ENCODE measurements at regions not wholly inside any gene's neighbourhood (a gene's known extent, or its start where the extent isn't known, plus 50 kb on each side); places are given as distances from the start of the nearest gene placed in this dataset.
A peak's percentile ranks its signal among the peaks of the same experiment; 100 is the strongest.

- RAD21 ChIA-PET (ENCODE audit: low non-redundant PET in 1 of 2, low total read pairs in 2 of 2, uncharacterized antibody in 2 of 2, unreplicated experiment in 2 of 2) = no interaction called here
- H3K9me3 ChIP-seq (ENCODE audit: control insufficient read depth in 1 of 2, insufficient read depth in 1 of 2, low read depth in 1 of 2, low read length in 2 of 2) = no peaks in the 10 kb centered on the region
- H3K79me2 ChIP-seq (ENCODE audit: insufficient read depth, low read length) = peaks cover 35% of the 10 kb centered on the region
- H3K4me3 ChIP-seq (replicated peaks in 1 of 2; ENCODE audit: low read depth in 1 of 2, low read length in 2 of 2) = no peak overlapping the region
- POLR2A ChIA-PET = interaction anchor here (1.0 kb wide), 1 partner anchor 29 kb away, joined by 3 read pairs; no protein-coding TSS in a partner anchor
- H2AFZ ChIP-seq (ENCODE audit: low read depth, low read length, poor library complexity, severe bottlenecking) = no peak overlapping the region
- H3K36me3 ChIP-seq (ENCODE audit: control insufficient read depth in 1 of 2, insufficient read depth in 2 of 2, low read length in 2 of 2) = 0 out of 4 replicates have a peak, but pooled peaks cover 0 to 5% of the 10 kb centered on the region in 2 experiments
- no peaks in the 10 kb centered on the region for H4K20me1 ChIP-seq (ENCODE audit: insufficient read depth)
- no peaks in the 10 kb centered on the region for H3K9me2 ChIP-seq (ENCODE audit: insufficient read depth)
- no peak for DNase-seq (ENCODE audit: low read depth, low spot score)
- no peaks in the 10 kb centered on the region for H3K27me3 ChIP-seq (ENCODE audit: insufficient read depth, low read length)
- no peak overlapping the region for H3K9ac ChIP-seq (ENCODE audit: low read length)
- intact Hi-C loops (cut with micrococcal nuclease) = no loop called here
- no TSS peak for BruUV-seq (replicated peaks)
- H3K27ac ChIP-seq (ENCODE audit: low read depth, low read length) = 0 out of 2 replicates have a peak overlapping the region, but pooled peaks have one; percentile 2
- H3K4me1 ChIP-seq (ENCODE audit: control insufficient read depth in 1 of 2, insufficient read depth in 2 of 2, low read length in 2 of 2) = peaks cover 26 to 71% of the 10 kb centered on the region in 2 experiments
- no peak for ATAC-seq
- no peak overlapping the region for H3K4me2 ChIP-seq (ENCODE audit: low read length)
- CTCF ChIA-PET = interaction anchor here (1.0 to 1.2 kb wide), 4 partner anchors 10 to 73 kb away, joined by 3 to 4 read pairs (median 4); no protein-coding TSS in a partner anchor
- no peak for TF ChIP-seq SRF (IDR thresholded peaks at IDR 0.05; ENCODE audit: low read depth)
- TF ChIP-seq ZBTB33 (IDR thresholded peaks at IDR 0.05; ENCODE audit: extremely low read depth, insufficient replicate concordance, low read length) = no peak
- no peak for TF ChIP-seq SIN3A (IDR thresholded peaks at IDR 0.05; ENCODE audit: low read depth)
- no peak for TF ChIP-seq EZH2phosphoT487 (IDR thresholded peaks at IDR 0.05; ENCODE audit: borderline replicate concordance)
- TF ChIP-seq CTCF (IDR thresholded peaks at IDR 0.05 in 2 of 3, conservative IDR thresholded peaks at IDR 0.05 in 1 of 3; ENCODE audit: borderline replicate concordance in 1 of 3, insufficient read depth in 1 of 3, low read depth in 2 of 3, low read length in 2 of 3) = no peak
- TF ChIP-seq SP1 (IDR thresholded peaks at IDR 0.05; ENCODE audit: low read depth) = peak; percentile 24; the same call in 1 of the 2 replicates
- no peak for TF ChIP-seq CEBPB (IDR thresholded peaks at IDR 0.05; ENCODE audit: low read depth)
- no peak for TF ChIP-seq EZH2 (IDR thresholded peaks at IDR 0.05)
- TF ChIP-seq TCF7L2 (IDR thresholded peaks at IDR 0.05; ENCODE audit: borderline replicate concordance, extremely low read depth, insufficient read depth, insufficient read length) = no peak
- TF ChIP-seq JUND (IDR thresholded peaks at IDR 0.05) = no peak
- TF ChIP-seq POLR2A (IDR thresholded peaks at IDR 0.05; ENCODE audit: borderline replicate concordance, extremely low read depth, insufficient read depth, insufficient read length) = no peak
- TF ChIP-seq RAD21 (IDR thresholded peaks at IDR 0.05; ENCODE audit: low read depth) = no peak
- no peak for TF ChIP-seq YY1 (IDR thresholded peaks at IDR 0.05; ENCODE audit: extremely low read depth, insufficient replicate concordance, low read depth, low read length)
- TF ChIP-seq ZFX (IDR thresholded peaks at IDR 0.05) = no peak
- no peak for TF ChIP-seq CBX3 (IDR thresholded peaks at IDR 0.05; ENCODE audit: low read depth)
- 0 out of 2 replicates have a peak, but pooled peaks have one; percentile 20 for TF ChIP-seq POLR2AphosphoS5 (IDR thresholded peaks at IDR 0.05; ENCODE audit: low read depth, low read length)
- TF ChIP-seq ATF3 (IDR thresholded peaks at IDR 0.05) = no peak
- TF ChIP-seq REST (IDR thresholded peaks at IDR 0.05; ENCODE audit: low read depth) = no peak
- no peak for TF ChIP-seq FOSL1 (IDR thresholded peaks at IDR 0.05; ENCODE audit: low read depth)
These were observed 232.4 kb upstream of the KLF14 start for GRCh38 chr7:130966246-130967009.
